GM19452 (cell line): ENCODE measurements at regions not wholly inside any gene's neighbourhood (a gene's known extent, or its start where the extent isn't known, plus 50 kb on each side); places are given as distances from the start of the nearest gene placed in this dataset.
"Not testable (repeated sequence)": the region's sequence is repeated elsewhere in the genome, so short reads cannot be mapped to it uniquely, and the experiment has no call there.

Source experiments
- ATAC-seq: cut with Tn5 transposase; IDR thresholded peaks from one replicate; pipeline ENCODE4 v1.9.1; 2021; ENCODE audit not compliant: unreplicated experiment

DNA sequence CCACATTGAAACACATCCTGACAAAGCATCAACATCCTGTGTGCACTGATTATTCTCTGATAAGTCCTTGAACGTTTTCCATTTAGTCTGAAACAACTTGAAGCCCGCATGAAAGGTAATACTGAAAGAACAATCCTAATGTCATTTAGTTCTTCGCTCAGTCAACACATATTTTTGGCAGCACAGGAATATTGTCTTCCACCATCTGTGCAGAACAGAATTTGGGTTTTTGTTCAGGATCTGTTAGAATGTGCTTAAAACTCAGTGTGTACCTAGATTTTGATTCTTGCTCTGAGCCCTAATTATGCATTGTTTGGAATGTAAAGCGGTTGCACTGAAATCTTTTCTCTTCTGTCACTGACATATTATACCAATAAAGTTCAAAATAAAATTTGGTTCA, 1036.6 kb downstream of the CDH11 start:
- ATAC-seq = no peak

DNA sequence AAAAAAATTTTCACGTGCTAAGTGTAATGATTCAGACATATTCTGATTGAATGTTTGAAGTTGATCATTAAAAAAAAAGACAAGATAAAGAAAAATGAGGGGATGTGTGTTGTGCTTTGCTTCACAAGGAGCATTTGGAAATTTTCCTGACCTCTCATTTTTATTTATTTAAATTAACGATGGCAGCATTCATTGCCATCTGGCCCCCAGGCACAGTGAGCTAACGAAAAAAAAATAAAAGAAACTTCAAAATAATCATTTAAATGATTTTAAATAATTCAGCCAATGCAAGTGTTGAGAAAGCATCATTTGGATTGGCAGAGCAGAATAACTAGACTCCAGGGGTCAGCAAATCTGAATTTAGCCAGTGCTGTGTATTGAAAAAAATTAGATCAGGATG, 1037.2 kb downstream of the CDH11 start:
- no peak for ATAC-seq

DNA sequence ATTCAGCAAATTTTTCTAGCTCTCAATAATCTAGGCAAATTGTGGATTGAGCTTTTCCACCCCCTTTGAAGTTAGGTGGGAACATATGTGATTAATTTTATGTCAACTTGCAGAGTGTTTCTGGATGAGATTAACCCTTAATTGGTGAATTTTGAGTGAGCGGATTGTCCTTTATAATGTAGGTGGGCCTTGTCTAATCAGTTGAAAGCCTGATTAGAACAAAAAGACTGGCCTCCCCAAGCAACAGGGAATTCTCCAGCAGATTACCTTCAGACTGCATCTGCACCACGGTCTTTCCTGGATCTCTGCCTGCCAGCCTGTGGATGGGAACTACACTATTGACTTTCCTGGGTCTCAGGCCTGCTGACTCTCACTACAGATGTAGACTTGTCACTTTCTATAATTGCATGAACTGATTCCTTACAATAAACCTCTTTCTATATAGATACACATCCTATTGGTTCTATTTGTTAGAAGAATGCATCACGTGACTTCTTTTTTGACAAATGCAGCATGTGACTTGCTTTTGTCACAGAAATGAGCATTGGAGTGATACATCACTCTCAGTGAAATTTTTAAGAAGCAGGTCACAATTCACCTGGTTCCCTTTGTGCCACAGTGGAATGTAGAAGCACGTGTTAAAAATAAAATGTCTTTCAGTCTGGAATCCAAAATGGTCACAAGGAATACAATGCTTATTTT, 1038.3 kb downstream of the CDH11 start:
- ATAC-seq = no peak

DNA sequence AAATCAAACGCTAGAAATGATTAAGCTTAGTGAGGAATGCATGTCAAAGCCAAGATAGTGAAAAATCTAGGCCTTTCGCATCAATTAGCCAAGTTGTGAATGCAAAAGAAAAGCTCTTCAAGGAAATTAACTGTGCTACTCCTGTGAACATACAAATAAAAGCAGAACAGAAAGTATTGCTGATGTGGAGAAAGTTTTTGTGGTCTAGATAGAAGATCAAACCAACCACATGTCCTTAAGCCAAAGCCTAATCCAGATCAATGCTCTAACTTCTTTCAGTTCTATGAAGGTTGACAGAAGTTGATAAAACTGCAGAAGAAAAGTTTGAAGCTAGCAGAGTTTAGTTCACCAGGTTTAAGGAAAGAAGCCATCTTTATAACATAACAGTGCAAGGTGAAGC, 1044.6 kb downstream of the CDH11 start:
- ATAC-seq = no peak

DNA sequence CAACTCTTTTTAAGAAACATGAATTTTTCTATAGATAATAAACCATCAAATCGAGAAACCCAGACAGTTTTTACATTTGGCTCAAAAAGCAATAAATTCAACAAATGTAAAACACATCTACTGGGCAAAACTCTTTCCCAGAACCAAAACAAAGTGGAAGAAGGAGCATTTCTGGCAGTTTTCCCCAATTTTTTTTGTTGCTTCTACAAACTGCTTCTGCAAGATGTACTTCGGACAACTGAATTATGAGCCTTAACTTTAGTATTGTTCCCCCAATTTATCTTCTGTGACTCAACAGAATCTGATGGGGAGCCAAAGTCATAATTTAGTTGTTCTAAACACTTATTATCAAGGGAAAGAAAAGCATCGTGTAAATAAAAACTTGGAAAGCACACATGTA, 1047.2 kb downstream of the CDH11 start:
- ATAC-seq = no peak

DNA sequence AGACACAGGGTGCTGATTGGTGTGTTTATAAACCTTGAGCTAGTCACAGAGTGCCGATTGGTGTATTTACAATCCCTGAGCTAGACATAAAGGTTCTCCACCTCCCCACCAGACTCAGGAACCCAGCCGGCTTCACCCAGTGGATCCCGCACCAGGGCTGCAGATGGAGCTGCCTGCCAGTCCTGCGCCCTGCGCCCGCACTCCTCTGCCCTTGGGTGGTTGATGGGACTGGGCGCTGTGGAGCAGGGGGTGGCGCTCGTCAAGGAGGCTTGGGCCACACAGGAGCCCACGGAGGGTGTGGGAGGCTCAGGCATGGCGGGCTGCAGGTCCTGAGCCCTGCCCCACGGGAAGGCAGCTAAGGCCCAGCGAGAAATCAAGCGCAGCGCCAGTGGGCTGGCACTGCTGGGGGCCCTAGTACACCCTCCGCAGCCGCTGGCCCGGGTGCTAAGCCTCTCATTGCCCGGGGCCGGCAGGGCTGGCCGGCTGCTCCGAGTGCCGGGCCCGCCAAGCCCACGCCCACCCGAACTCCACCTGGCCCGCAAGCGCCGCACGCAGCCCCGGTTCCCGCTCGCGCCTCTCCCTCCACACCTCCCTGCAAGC, 1049.6 kb downstream of the CDH11 start:
- ATAC-seq = not testable (repeated sequence)

DNA sequence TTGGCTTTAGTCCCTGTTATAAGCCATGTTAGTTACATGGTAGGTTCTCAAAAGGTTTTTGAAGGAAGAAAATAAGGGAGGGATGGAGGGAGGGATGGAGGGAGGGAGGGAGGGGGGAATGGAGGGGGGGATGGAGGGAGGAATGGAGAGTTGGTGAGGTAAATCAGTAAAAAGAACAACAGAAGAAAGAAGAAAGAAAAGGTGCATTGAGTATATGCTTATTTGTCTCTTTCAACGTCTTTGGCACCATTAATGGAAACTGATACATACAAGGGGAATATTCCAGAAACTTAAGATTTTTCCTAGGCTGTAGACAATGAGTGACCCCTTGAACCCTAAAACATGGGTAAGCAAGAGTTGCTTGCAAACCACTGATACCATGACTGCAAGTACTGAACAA, 1056.3 kb downstream of the CDH11 start:
- no peak for ATAC-seq

DNA sequence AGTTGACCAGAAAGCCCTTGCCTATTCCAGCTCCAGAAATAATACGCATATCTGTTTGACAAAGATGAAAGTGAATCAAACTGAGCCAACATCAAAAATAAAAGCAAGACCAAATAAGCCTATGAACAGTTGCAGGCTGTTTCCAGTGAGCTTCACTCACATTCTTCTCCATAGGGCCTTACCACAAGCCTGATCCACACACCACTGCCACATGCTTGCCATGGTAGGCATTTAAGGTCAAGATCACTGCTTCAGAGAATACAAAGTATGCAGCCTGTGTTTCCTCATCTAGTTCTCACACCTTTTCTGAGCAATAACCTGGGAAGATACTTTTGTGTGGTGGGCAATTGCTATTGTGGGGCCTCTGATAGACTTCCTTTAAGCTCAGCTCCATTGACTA, 1060.2 kb downstream of the CDH11 start:
- ATAC-seq = no peak

DNA sequence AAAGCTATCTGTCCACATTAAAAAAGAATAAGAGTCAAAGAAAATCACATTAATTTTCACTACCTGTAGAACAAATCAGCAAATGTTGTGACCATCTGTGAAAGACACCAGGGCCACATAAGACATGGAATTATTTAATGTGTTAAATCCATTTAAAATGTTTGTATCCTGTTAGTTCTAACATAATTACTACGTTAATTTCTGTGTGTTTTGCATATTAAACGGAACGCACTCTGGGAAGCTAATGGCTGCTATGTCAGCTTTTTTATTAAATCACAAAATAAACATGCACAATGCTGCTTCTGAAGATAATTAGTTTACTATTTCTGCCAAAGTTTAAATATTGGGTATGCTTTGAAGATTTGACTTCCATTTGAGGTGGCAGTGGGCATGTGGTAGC, 1061.2 kb downstream of the CDH11 start:
- ATAC-seq = no peak

DNA sequence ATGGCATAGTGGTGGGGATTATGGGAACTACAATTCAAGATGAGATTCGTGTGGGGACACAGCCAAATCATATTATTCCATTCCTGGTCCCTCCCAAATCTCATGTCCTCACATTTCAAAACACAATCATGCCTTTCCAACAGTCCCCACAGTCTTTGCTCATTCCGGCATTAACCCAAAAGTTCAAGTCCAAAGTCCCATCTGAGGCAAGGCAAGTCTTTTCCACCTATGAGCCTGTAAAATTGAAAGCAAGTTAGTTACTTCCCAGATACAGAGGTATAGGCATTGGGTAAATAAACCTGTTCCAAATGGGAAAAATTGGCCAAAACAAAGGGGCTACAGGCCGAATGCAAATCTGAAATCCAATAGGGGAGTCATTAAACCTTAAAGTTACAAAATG, 1063.2 kb downstream of the CDH11 start:
- no peak for ATAC-seq

DNA sequence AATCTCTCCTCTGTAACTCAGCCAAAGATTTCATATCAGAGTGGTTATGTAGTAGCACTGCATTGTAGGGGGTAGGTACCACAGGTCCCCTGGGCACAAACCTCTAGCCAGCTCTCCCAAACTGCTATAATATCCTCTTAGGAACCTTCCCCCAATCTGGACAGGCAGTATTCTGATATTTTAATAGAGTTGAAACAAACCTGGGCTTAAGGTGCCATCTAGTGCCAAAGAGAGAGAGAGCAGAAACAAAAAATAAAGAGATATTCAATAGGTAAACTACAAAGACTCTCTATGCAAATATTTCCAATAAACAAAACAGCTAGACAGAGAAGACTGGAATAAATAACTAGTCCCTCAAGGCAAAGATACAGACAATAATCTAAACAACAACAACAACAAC, 1070.0 kb downstream of the CDH11 start:
- no peak for ATAC-seq

DNA sequence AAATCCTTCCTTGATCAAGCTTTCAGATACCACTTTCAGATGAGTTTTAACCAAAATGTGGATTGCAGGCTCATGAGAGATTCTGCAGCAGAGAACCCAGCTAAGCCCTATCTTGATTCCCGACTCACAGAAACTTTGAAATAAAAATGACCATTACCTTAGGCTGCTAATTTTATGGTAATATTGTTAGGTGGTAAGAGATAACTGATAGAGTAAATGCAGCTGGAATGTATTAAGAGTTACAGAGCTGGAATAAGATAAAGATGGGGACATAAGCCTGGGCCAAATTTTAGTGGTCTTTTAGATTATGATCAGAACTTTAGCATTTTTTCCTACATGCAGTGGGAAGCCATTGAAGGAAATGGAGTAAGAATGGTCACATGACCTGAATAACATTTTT, 1074.0 kb downstream of the CDH11 start:
- no peak for ATAC-seq

DNA sequence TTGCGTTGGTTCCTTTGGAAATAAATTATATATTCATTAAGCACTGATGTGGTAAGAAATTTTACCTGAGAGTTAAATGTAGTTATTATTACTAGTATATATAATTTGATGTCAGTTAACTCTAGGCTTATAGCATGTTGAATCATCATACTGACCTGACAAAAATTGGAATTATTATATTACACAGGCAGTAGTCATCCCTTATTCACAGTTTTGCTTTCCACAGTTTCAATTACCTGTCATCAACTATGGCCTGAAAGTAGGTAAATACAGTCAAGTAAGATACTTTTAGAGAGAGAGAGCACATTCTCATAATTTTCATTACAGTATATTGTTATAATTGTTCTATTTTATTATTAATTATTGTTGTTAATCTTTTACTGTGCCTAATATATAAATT, 1074.7 kb downstream of the CDH11 start:
- ATAC-seq = no peak

DNA sequence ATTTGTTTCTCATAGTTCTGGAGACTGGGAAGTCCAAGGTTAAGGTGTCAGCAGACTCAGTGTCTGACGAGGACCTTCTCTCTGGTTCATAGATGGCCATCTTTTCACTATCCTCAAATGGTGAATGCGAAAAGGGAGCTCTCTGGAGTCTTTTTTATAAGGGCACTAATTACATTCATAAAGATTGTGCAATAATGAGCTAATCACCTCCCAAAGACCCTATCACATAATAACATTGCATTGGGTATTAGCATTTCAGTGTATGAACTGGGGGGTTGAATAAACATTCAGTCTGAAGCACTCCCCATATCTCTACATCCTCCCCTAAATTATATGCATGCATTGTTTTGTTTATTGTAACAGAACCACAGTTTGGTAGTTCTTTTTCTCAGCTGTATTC, 1086.5 kb downstream of the CDH11 start:
- no peak for ATAC-seq

DNA sequence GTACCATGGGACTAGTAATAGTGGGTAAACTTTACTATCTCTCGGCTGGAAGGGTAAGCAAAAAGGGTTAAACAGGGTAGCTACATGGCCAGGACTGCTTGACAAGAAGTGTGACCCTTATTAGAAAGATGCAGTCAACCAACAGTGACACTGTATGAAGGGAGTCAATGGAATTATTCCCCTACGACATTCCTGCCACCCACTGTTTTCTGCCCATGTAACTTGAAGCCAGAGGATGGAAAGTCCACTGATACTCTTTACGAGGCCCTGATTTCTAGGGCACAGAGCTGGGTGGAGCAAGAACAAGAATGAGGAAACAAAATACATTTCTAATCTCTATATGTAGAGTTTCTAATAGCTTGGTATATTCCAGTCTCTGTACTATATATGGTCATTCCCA, 1102.5 kb downstream of the CDH11 start:
- ATAC-seq = no peak

DNA sequence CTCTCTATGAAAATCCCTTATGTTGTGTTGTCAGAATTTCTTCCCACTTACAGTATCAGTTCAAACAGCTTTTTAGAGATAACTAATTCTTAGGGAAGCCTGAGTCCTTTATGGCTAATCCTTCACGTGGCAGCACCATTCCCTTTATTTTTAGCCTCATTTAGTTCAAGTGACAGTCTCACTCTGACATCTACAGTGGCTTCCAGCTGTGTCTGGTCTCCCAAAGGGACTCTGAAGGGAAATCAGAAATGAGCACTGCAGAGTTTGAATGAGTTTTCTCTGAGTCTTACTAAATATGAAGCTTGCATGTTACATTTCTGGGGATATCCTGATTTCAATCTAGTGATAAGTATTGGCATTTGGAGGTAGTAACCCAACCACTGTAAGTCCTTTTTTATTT, 1104.1 kb downstream of the CDH11 start:
- ATAC-seq = no peak

DNA sequence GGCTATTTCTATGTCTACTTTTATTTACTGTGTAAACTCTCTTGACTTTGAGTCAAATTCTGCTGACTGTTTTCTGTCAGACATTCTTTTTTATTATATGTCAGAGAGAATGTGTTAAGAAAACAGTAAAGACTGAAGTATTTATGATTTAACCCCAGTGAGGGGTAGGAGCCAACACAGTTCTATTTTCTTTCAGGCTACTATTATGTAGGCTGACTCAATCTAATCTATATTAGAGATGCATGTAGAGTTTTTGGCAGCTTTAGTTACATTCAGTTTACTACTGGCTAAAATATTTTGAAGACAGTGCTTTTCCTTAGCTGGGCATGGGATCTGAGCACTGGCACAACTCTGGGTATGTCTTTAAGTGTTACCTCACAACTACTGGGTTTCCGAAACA, 1108.0 kb downstream of the CDH11 start:
- ATAC-seq = no peak

DNA sequence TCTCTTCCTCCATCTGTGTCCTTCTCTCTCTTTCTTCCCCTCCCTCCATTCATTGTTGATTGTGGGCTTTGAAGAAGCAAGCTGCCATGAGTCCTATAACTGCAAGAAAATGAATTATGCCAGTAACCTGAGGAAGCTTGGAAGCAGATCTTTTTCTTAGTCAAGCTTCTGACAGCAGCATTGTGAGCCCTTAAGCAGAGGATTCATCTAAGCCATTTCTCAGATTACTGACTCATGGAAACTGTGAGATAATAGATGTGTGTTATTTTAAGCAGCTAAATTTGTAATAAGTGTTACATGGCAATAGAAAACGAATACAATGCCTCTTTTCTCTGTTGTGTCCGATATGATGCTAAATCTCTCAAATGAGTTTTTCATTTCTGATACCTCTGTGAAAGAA, 1109.7 kb downstream of the CDH11 start:
- ATAC-seq = no peak

DNA sequence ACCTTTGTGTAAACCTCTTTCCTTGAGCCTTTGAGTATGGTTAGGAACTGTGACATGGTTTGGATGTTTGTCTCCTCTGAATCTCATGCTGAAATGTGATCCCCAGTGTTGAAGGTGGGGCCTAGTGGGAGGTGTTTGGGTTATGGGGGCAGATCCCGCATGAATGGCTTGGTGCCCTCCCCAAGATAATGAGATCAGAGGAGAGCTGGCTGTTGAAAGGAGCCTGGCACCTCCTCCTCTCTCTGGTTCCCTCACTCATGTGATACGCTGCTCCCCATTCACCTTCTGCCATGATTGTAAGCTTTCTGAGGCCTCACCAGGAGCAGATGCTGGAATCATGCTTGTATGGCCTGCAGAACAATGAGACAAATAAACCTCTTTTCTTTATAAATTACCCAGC, 1110.2 kb downstream of the CDH11 start:
- ATAC-seq = no peak

DNA sequence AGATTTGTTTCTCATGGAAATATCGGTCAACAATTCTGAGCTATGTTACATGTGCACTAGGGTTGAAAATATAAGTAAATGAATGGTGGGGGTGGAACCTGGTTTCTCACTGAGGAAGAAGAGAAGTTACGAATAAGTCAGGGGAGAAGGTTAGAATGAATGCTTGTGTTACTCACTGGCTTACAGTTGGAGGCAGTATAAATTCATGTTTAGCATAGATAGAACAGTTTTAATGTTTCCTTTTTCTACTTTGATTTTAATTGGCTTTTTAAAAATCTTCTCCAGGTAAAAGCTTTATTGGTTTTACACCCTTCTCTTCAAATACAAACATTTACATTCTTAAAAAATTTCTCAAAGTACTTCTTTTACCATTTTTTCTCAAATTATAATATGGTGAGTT, 1113.7 kb downstream of the CDH11 start:
- ATAC-seq = no peak

DNA sequence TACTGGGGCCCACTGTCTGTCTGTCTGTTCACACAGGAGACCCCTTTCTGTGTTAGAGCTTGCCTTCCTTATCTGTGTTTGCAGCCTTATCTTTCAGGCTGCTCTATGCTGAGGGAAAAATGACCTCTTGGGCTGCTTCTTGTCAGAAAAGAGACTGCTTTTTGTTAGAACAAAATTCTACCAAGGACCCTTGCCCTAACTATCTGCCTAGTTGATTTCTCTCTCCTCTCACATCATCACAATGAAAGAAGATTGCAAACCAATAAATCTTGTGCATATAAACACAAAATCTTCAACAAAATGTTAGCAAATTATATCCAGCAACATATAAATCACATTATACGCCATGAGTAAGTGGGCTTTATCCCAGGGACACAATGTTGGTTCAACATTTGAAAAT, 1117.7 kb downstream of the CDH11 start:
- no peak for ATAC-seq

DNA sequence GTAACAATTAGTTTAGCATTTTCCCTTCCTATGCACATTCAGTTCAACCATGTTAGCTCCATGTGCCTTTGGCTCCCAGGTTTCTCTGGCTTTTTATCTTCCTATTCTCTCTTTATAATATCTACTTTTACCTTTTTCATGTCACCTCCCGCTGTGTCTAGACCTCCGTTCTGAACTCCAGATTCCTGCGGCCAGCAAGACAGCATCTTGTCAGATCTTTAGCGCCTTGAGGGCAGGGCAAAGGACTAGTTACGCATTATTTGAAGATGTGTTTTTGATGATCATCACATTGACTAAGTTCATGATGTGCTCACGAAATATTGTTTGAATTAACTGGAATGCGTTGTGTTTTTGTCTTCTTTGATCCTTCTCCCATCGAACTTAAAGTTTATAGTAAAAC, 1126.8 kb downstream of the CDH11 start:
- no peak for ATAC-seq

DNA sequence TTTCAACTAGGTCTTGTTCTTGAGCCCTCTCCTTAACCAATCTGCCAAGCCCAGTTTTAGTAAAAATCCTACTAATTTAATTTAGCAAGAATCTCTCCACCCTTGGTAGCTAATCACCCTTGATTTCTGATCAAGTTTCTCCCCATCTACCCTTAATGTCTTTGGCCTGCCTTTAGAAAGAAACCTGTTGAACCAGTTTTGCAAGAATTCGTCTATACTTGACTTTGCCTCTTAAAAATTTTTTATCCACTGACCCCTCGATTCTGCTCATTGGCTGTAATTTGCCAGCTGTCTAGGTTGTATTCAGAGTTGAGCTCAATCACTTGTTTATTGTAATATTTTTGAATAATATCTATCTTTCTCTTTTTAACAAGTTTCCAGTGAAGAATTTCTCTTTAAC, 1138.5 kb downstream of the CDH11 start:
- no peak for ATAC-seq
